IMR-90 (cell line): ENCODE measurements at regions not wholly inside any gene's neighbourhood (a gene's known extent, or its start where the extent isn't known, plus 50 kb on each side); places are given as distances from the start of the nearest gene placed in this dataset.

Source experiments
- ATAC-seq: fragments of 200-7000 bp; cut with Tn5 transposase; 2 replicates; pipeline ENCODE4 v1.9.1; 2020; ENCODE audit warnings: low read depth, mild to moderate bottlenecking, moderate library complexity
- BruUV-seq: library from RNA; stranded (reverse); fragments of 400-500 nt; replicated peaks from 2 replicates; lab custom pipeline; 2021; lab: Mats Ljungman, UMichigan
- CTCF ChIA-PET: fragments of 300-600 bp; formaldehyde crosslinking; extraction: SDS; loops from one replicate; lab custom pipeline; 2021; ENCODE audit warnings: antibody characterized with exemption; lab: Yijun Ruan, JAX
- POLR2A ChIA-PET: fragments of 300-600 bp; sonication (Branson Sonifier 250); formaldehyde crosslinking; loops from one replicate; lab custom pipeline; 2022; ENCODE audit warnings: antibody characterized with exemption; ENCODE audit not compliant: unreplicated experiment; lab: Charles Lee
- DNase-seq: peaks from one replicate; pipeline ENCODE4 v3.0.0; 2013
- H2AFZ ChIP-seq: replicated peaks from 2 replicates; pipeline ENCODE3; 2013; ENCODE audit warnings: low read length, mild to moderate bottlenecking; ENCODE audit not compliant: poor library complexity
- H2AK5ac ChIP-seq: 2 replicates; pipeline ENCODE4 v1.6.1; 2013; ENCODE audit warnings: low read depth, low read length, inconsistent platforms
- H2AK9ac ChIP-seq: replicated peaks from 2 replicates; pipeline ENCODE3; 2013; ENCODE audit warnings: mild to moderate bottlenecking, low read depth, low read length, moderate library complexity; ENCODE audit not compliant: poor library complexity
- H2BK120ac ChIP-seq: 2 replicates; pipeline ENCODE4 v1.6.1; 2013; ENCODE audit warnings: low read depth, low read length, inconsistent platforms
- H2BK15ac ChIP-seq: 3 replicates; pipeline ENCODE4 v1.6.1; 2013; ENCODE audit warnings: low read depth, low read length, inconsistent platforms
- H2BK20ac ChIP-seq: 2 replicates; pipeline ENCODE4 v1.6.1; 2013; ENCODE audit warnings: low read depth, mild to moderate bottlenecking, inconsistent platforms, low read length, moderate library complexity
- H2BK5ac ChIP-seq: 2 replicates; pipeline ENCODE4 v1.6.1; 2013; ENCODE audit warnings: mild to moderate bottlenecking, low read depth, low read length, inconsistent platforms; ENCODE audit not compliant: poor library complexity, severe bottlenecking
- H3K14ac ChIP-seq: replicated peaks from 2 replicates; pipeline ENCODE4 v1.6.1; 2013; ENCODE audit warnings: low read depth, low read length, inconsistent platforms
- H3K18ac ChIP-seq: 2 replicates; pipeline ENCODE4 v1.6.1; 2013; ENCODE audit warnings: low read depth, low read length, control low read depth
- H3K23ac ChIP-seq: 2 replicates; pipeline ENCODE4 v1.6.1; 2013; ENCODE audit warnings: low read depth, low read length, inconsistent platforms
- H3K27ac ChIP-seq: 2 replicates; pipeline ENCODE4 v1.5.1; 2013; ENCODE audit warnings: mild to moderate bottlenecking, control low read depth, low read length; ENCODE audit not compliant: insufficient read depth
- H3K27me3 ChIP-seq: 2 replicates; pipeline ENCODE4 v1.6.1; 2013; ENCODE audit warnings: low read length; ENCODE audit not compliant: control insufficient read depth, insufficient read depth
- H3K36me3 ChIP-seq: 2 replicates; pipeline ENCODE4 v1.6.1; 2013; ENCODE audit warnings: low read length, mixed read lengths; ENCODE audit not compliant: control insufficient read depth, insufficient read depth
- H3K4ac ChIP-seq: 2 replicates; pipeline ENCODE4 v1.6.1; 2013; ENCODE audit warnings: low read depth, low read length, inconsistent platforms
- H3K4me1 ChIP-seq: 2 replicates; pipeline ENCODE4 v1.6.1; 2013; ENCODE audit warnings: low read length, mixed read lengths; ENCODE audit not compliant: control insufficient read depth, insufficient read depth
- H3K4me2 ChIP-seq: 2 replicates; pipeline ENCODE4 v1.6.1; 2013; ENCODE audit warnings: low read depth, mild to moderate bottlenecking, control low read depth, low read length, moderate library complexity
- H3K4me3 ChIP-seq: 2 replicates; pipeline ENCODE4 v1.5.1; 2013; ENCODE audit warnings: low read depth, mild to moderate bottlenecking, control low read depth, low read length, moderate library complexity; ENCODE audit not compliant: insufficient read depth
- H3K56ac ChIP-seq: 2 replicates; pipeline ENCODE4 v1.6.1; 2013; ENCODE audit warnings: low read length, inconsistent platforms; ENCODE audit not compliant: insufficient read depth; ENCODE audit errors: extremely low read depth
- H3K79me1 ChIP-seq, 2 experiments: 2 replicates each; pipeline ENCODE4 v1.6.1; 2013; ENCODE audit warnings: low read length in 2 of 2, inconsistent platforms in 1 of 2, low read depth in 1 of 2
- H3K9ac ChIP-seq: 2 replicates; pipeline ENCODE4 v1.6.1; 2013; ENCODE audit warnings: low read depth, low read length, control low read depth
- H3K9me1 ChIP-seq: 2 replicates; pipeline ENCODE4 v1.6.1; 2013; ENCODE audit warnings: low read length, inconsistent platforms; ENCODE audit not compliant: insufficient read depth
- H3K9me3 ChIP-seq: 2 replicates; pipeline ENCODE4 v1.6.1; 2013; ENCODE audit warnings: low read length; ENCODE audit not compliant: control insufficient read depth, insufficient read depth
- H4K20me1 ChIP-seq: 2 replicates; pipeline ENCODE4 v1.6.1; 2013; ENCODE audit warnings: low read length, inconsistent platforms; ENCODE audit not compliant: insufficient read depth
- H4K5ac ChIP-seq: 2 replicates; pipeline ENCODE4 v1.6.1; 2013; ENCODE audit warnings: mild to moderate bottlenecking, low read depth, low read length, control low read depth
- H4K8ac ChIP-seq, 2 experiments: 2 replicates each; pipeline ENCODE4 v1.6.1; 2013; ENCODE audit warnings: low read depth in 2 of 2, low read length in 2 of 2, control low read depth in 1 of 2, inconsistent platforms in 1 of 2
- H4K91ac ChIP-seq: 2 replicates; pipeline ENCODE4 v1.6.1; 2013; ENCODE audit warnings: low read depth, low read length, inconsistent platforms; ENCODE audit not compliant: insufficient read depth
- BHLHE40 ChIP-seq: fragments of 150-350 bp; IDR thresholded peaks from 2 replicates; pipeline ENCODE4 v1.6.1; 2016; ENCODE audit warnings: mild to moderate bottlenecking, low read depth, low read length
- CEBPB ChIP-seq: IDR thresholded peaks from 2 replicates; pipeline ENCODE4 v1.6.1; 2012; ENCODE audit warnings: low read depth, low read length, improper control_type of control experiment
- CHD1 ChIP-seq: IDR thresholded peaks from 2 replicates; pipeline ENCODE4 v1.6.1; 2012; ENCODE audit warnings: low read depth, low read length, improper control_type of control experiment
- CTCF ChIP-seq: conservative IDR thresholded peaks from 2 replicates; pipeline ENCODE4 v1.5.1; 2012; ENCODE audit warnings: mild to moderate bottlenecking, low read depth, low read length, improper control_type of control experiment
- ELK1 ChIP-seq: fragments of 150-350 bp; IDR thresholded peaks from 2 replicates; pipeline ENCODE4 v1.6.1; 2016; ENCODE audit warnings: low read depth, mild to moderate bottlenecking, low read length, moderate library complexity, borderline replicate concordance
- FOS ChIP-seq: fragments of 150-350 bp; IDR thresholded peaks from 2 replicates; pipeline ENCODE4 v1.6.1; 2016; ENCODE audit warnings: low read depth, low read length
- MAFK ChIP-seq: IDR thresholded peaks from 2 replicates; pipeline ENCODE4 v1.6.1; 2012; ENCODE audit warnings: low read depth, low read length, improper control_type of control experiment
- MAZ ChIP-seq: IDR thresholded peaks from 2 replicates; pipeline ENCODE4 v1.6.1; 2012; ENCODE audit warnings: low read depth, mild to moderate bottlenecking, low read length, improper control_type of control experiment, moderate library complexity, borderline replicate concordance
- MXI1 ChIP-seq: IDR thresholded peaks from 2 replicates; pipeline ENCODE4 v1.6.1; 2012; ENCODE audit warnings: low read depth, mild to moderate bottlenecking, low read length, moderate library complexity, borderline replicate concordance
- NFE2L2 ChIP-seq: fragments of 150-350 bp; IDR thresholded peaks from 2 replicates; pipeline ENCODE4 v1.6.1; 2016; ENCODE audit warnings: low read depth, mild to moderate bottlenecking, low read length
- POLR2A ChIP-seq: IDR thresholded peaks from 2 replicates; pipeline ENCODE4 v1.6.1; 2012; ENCODE audit warnings: mild to moderate bottlenecking, low read depth, low read length
- RAD21 ChIP-seq: IDR thresholded peaks from 2 replicates; pipeline ENCODE4 v1.6.1; 2012; ENCODE audit warnings: low read length, improper control_type of control experiment
- RCOR1 ChIP-seq: IDR thresholded peaks from 2 replicates; pipeline ENCODE4 v1.6.1; 2012; ENCODE audit warnings: mild to moderate bottlenecking, low read length, improper control_type of control experiment; ENCODE audit not compliant: insufficient replicate concordance
- RFX5 ChIP-seq: IDR thresholded peaks from 2 replicates; pipeline ENCODE4 v1.8.0; 2012; ENCODE audit warnings: low read depth, mild to moderate bottlenecking, low read length, moderate library complexity
- SMC3 ChIP-seq: fragments of 150-350 bp; IDR thresholded peaks from 2 replicates; pipeline ENCODE4 v1.6.1; 2016; ENCODE audit warnings: low read depth, mild to moderate bottlenecking, antibody characterized with exemption, low read length, moderate library complexity
- USF2 ChIP-seq: fragments of 150-350 bp; IDR thresholded peaks from 2 replicates; pipeline ENCODE4 v1.6.1; 2017; ENCODE audit warnings: mild to moderate bottlenecking, antibody characterized with exemption, low read length, low read depth
- WGBS, 2 experiments: methylation state at CpG; one replicate each; pipeline versions ENCODE4 v1.1.5 to v1.1.7; 2013; ENCODE audit warnings: missing lambda C conversion rate in 2 of 2; ENCODE audit not compliant: insufficient read length in 1 of 2; ENCODE audit errors: extremely low coverage in 2 of 2; 5-methylcytosine and 5-hydroxymethylcytosine counted together
- dilution Hi-C: fragments of 300-500 bp; cut with HindIII; formaldehyde crosslinking; loops from one replicate; pipeline ENCODE4 v1.14.3; 2018; ENCODE audit warnings: low sequenced_read_pairs; ENCODE audit not compliant: unreplicated experiment
- in situ Hi-C: fragments of 300-500 bp; cut with MboI; formaldehyde crosslinking; loops from 3 replicates; pipeline ENCODE4 v1.14.3; 2019; ENCODE audit warnings: low sequenced_read_pairs, inconsistent platforms, mixed read lengths
- intact Hi-C: fragments of 100-400 bp; cut with micrococcal nuclease; formaldehyde crosslinking; loops from 2 replicates; pipeline ENCODE4 v1.10.0; 2022

- in situ Hi-C loops, result no loop called here
- CTCF ChIA-PET, result no interaction called here
- no peak overlapping the region for H4K8ac ChIP-seq
- no peaks in the 10 kb centered on the region for H3K4me1 ChIP-seq
- H2BK120ac ChIP-seq, result no peak overlapping the region
- H3K4me2 ChIP-seq, result no peak overlapping the region
- no peaks in the 10 kb centered on the region for H3K79me1 ChIP-seq
- H2AK9ac ChIP-seq, result no peak overlapping the region
- H3K56ac ChIP-seq, result no peak overlapping the region
- no peaks in the 10 kb centered on the region for H4K20me1 ChIP-seq
- no peak overlapping the region for H3K4ac ChIP-seq
- H2BK5ac ChIP-seq, result no peak overlapping the region
- no peak overlapping the region for H4K5ac ChIP-seq
- ATAC-seq (no peak), DNase-seq (peak; percentile 20)
- dilution Hi-C loops, result no loop called here
- H3K14ac ChIP-seq, result no peak overlapping the region
- H3K18ac ChIP-seq, result no peak overlapping the region
- no TSS peak for BruUV-seq
- H4K91ac ChIP-seq, result no peak overlapping the region
- H3K23ac ChIP-seq, result no peak overlapping the region
- no peaks in the 10 kb centered on the region for H3K36me3 ChIP-seq
- H2AFZ ChIP-seq, result no peak overlapping the region
- H2BK15ac ChIP-seq, result no peak overlapping the region
- H3K9me3 ChIP-seq, result no peaks in the 10 kb centered on the region; the same call in 1 of the 2 replicates
- no peak overlapping the region for H3K4me3 ChIP-seq
- H3K9me1 ChIP-seq, result no peaks in the 10 kb centered on the region
- H3K27me3 ChIP-seq, result no peaks in the 10 kb centered on the region
- POLR2A ChIA-PET, result interaction anchor here (0.5 kb wide), 1 partner anchor 55 kb away, joined by 3 read pairs; no protein-coding TSS in a partner anchor
- no peak overlapping the region for H2BK20ac ChIP-seq
- WGBS, 2 experiments, result no CpG with 5 or more reads among the region's 2 CpGs
- H2AK5ac ChIP-seq, result no peak overlapping the region
- no peak overlapping the region for H3K9ac ChIP-seq
- intact Hi-C loops, result no loop called here
- TF ChIP-seq CTCF (no peak), RFX5 (no peak), USF2 (no peak), RAD21 (no peak), RCOR1 (no peak), ELK1 (no peak), MAZ (no peak), BHLHE40 (no peak), SMC3 (no peak), FOS (no peak), CHD1 (no peak), MAFK (no peak), NFE2L2 (no peak), POLR2A (no peak), CEBPB (no peak), MXI1 (no peak)
- H3K27ac ChIP-seq, result no peak overlapping the region
These were observed 552.0 kb upstream of the CDH2 start for GRCh38 chr18:28728891-28729290.
